CD14-positive monocyte (primary cell): ENCODE measurements at regions not wholly inside any gene's neighbourhood (a gene's known extent, or its start where the extent isn't known, plus 50 kb on each side); places are given as distances from the start of the nearest gene placed in this dataset.

Source experiments
- DNase-seq, 3 donors: peaks; one replicate each; pipeline ENCODE4 v3.0.0-alpha.2; 2011 to 2022
- H2AFZ ChIP-seq: 2 replicates; pipeline ENCODE4 v1.6.0; 2012; ENCODE audit warnings: mild to moderate bottlenecking, low read depth, low read length, inconsistent platforms; ENCODE audit not compliant: insufficient read depth, poor library complexity, severe bottlenecking
- H3K27ac ChIP-seq, 2 donors: 1 replicate in 1 of 2; 2 replicates in 1 of 2; pipeline ENCODE4 v1.5.1; 2012 to 2013; ENCODE audit warnings: low read length in 2 of 2, control low read depth in 1 of 2, inconsistent platforms in 1 of 2, low read depth in 1 of 2, mild to moderate bottlenecking in 1 of 2
- H3K27me3 ChIP-seq, 2 donors: one replicate each; pipeline versions ENCODE4 v1.6.0 to v1.6.1; 2011 to 2013; ENCODE audit warnings: low read length in 2 of 2; ENCODE audit not compliant: control insufficient read depth in 2 of 2, insufficient read depth in 2 of 2
- H3K36me3 ChIP-seq, 2 donors: replicated peaks in 1 of 2; 1 replicate in 1 of 2; 2 replicates in 1 of 2; pipeline versions ENCODE4 v1.5.1 to v1.6.1; 2012 to 2013; ENCODE audit warnings: low read length in 2 of 2, control low read depth in 1 of 2, inconsistent platforms in 1 of 2, mild to moderate bottlenecking in 1 of 2; ENCODE audit not compliant: insufficient read depth in 2 of 2, control insufficient read depth in 1 of 2
- H3K4me1 ChIP-seq, 2 donors: 1 replicate in 1 of 2; 2 replicates in 1 of 2; pipeline versions ENCODE4 v1.5.1 to v1.6.1; 2012 to 2013; ENCODE audit warnings: low read length in 2 of 2, control low read depth in 1 of 2, inconsistent platforms in 1 of 2, mild to moderate bottlenecking in 1 of 2, moderate library complexity in 1 of 2; ENCODE audit not compliant: insufficient read depth in 2 of 2, control insufficient read depth in 1 of 2
- H3K4me2 ChIP-seq: replicated peaks from 2 replicates; pipeline ENCODE3; 2012; ENCODE audit warnings: low read length, moderate library complexity, mild to moderate bottlenecking; ENCODE audit not compliant: poor library complexity, severe bottlenecking; ENCODE audit errors: extremely low read depth
- H3K4me3 ChIP-seq, 3 experiments: fragments of 200-600 bp in 1 of 3; sonication (generic) in 1 of 3; replicated peaks in 1 of 3; 1 replicate in 2 of 3; 2 replicates in 1 of 3; pipeline ENCODE4 v1.5.1; 2011 to 2013; ENCODE audit warnings: low read length in 3 of 3, mild to moderate bottlenecking in 3 of 3, control low read depth in 2 of 3, low read depth in 2 of 3, inconsistent platforms in 1 of 3, moderate library complexity in 1 of 3
- H3K79me2 ChIP-seq: 2 replicates; pipeline ENCODE4 v1.6.0; 2012; ENCODE audit warnings: mild to moderate bottlenecking, control low read depth, inconsistent platforms, low read length, moderate library complexity; ENCODE audit not compliant: insufficient read depth
- H3K9ac ChIP-seq: 2 replicates; pipeline ENCODE4 v1.6.0; 2017; ENCODE audit warnings: low read length, mild to moderate bottlenecking; ENCODE audit not compliant: insufficient read depth, poor library complexity, severe bottlenecking
- H3K9me3 ChIP-seq, 2 donors: replicated peaks in 1 of 2; 1 replicate in 1 of 2; 2 replicates in 1 of 2; pipeline versions ENCODE4 v1.5.1 to v1.6.1; 2012 to 2013; ENCODE audit warnings: low read length in 2 of 2, control low read depth in 1 of 2; ENCODE audit not compliant: control insufficient read depth in 1 of 2, insufficient read depth in 1 of 2
- H4K20me1 ChIP-seq: 2 replicates; pipeline ENCODE4 v1.6.0; 2012; ENCODE audit warnings: mild to moderate bottlenecking, low read length, control low read depth, moderate library complexity; ENCODE audit not compliant: insufficient read depth
- H3K27ac Mint-ChIP-seq, 7 donors: one replicate each; pipeline ENCODE4 v1.8.0; 2020; ENCODE audit warnings: mild to moderate bottlenecking in 7 of 7, mixed read lengths in 7 of 7, moderate library complexity in 6 of 7, inconsistent platforms in 2 of 7
- H3K27me3 Mint-ChIP-seq, 3 donors: one replicate each; pipeline ENCODE4 v1.8.0; 2021 to 2022; ENCODE audit warnings: low read depth in 3 of 3, mild to moderate bottlenecking in 3 of 3, mixed read lengths in 3 of 3, moderate library complexity in 3 of 3, inconsistent platforms in 1 of 3
- H3K36me3 Mint-ChIP-seq, 2 donors: one replicate each; pipeline ENCODE4 v1.8.0; 2020; ENCODE audit warnings: mixed read lengths in 2 of 2, inconsistent platforms in 1 of 2, mild to moderate bottlenecking in 1 of 2
- H3K4me1 Mint-ChIP-seq: one replicate; pipeline ENCODE4 v1.8.0; 2020; ENCODE audit warnings: mild to moderate bottlenecking, mixed read lengths
- H3K4me3 Mint-ChIP-seq, 2 donors: one replicate each; pipeline ENCODE4 v1.8.0; 2020; ENCODE audit warnings: mild to moderate bottlenecking in 2 of 2, mixed read lengths in 2 of 2, moderate library complexity in 1 of 2
- H3K9me3 Mint-ChIP-seq, 7 donors: one replicate each; pipeline ENCODE4 v1.8.0; 2020 to 2022; ENCODE audit warnings: mixed read lengths in 7 of 7, mild to moderate bottlenecking in 6 of 7, moderate library complexity in 6 of 7, inconsistent platforms in 2 of 7
- CTCF ChIP-seq: fragments of 200-600 bp; IDR thresholded peaks from one replicate; pipeline ENCODE4 v1.8.0; 2022; ENCODE audit warnings: antibody characterized with exemption, mild to moderate bottlenecking
- WGBS: methylation state at CpG from one replicate; pipeline ENCODE4 v1.1.5; 2013; ENCODE audit warnings: missing lambda C conversion rate; ENCODE audit not compliant: insufficient coverage; 5-methylcytosine and 5-hydroxymethylcytosine counted together
- intact Hi-C, 2 donors: fragments of 100-400 bp; cut with micrococcal nuclease; formaldehyde crosslinking; loops; one replicate each; pipeline versions ENCODE4 v1.15.0 to v1.15.1; 2023

GRCh38 chr10:3949711-3950110 is 164.7 kb upstream of the KLF6 start:
- Histone ChIP-seq H3K4me3 (no peak overlapping the region), H3K79me2 (no peaks in the 10 kb centered on the region), H4K20me1 (no peaks in the 10 kb centered on the region), H3K9me3 (peaks cover 0 to under 1% of the 10 kb centered on the region in 2 donors), H3K36me3 (no peaks in the 10 kb centered on the region), H3K9ac (no peak overlapping the region), H3K4me2 (no peak overlapping the region), H2AFZ (no peak overlapping the region), H3K4me1 (no peaks in the 10 kb centered on the region), H3K27me3 (no peaks in the 10 kb centered on the region), H3K27ac (no peak overlapping the region)
- Mint-ChIP-seq H3K36me3 (no peaks in the 10 kb centered on the region), H3K4me3 (no peak overlapping the region), H3K27me3 (peaks cover 3 to 6% (median 5%) of the 10 kb centered on the region in 3 donors), H3K4me1 (peaks cover 6% of the 10 kb centered on the region), H3K27ac (no peak overlapping the region), H3K9me3 (peaks cover 0 to 1% (median 0%) of the 10 kb centered on the region in 7 donors)
- no peak for TF ChIP-seq CTCF
- no peak for DNase-seq
- 95% methylated on average over 6 of the region's 10 CpGs for WGBS
- intact Hi-C loops = no loop called here

GRCh38 chr10:3948843-3949242 is 163.8 kb upstream of the KLF6 start:
- Histone ChIP-seq H3K9ac (no peak overlapping the region), H3K27ac (no peak overlapping the region), H3K36me3 (no peaks in the 10 kb centered on the region), H3K27me3 (no peaks in the 10 kb centered on the region), H3K9me3 (peaks cover 0 to 4% of the 10 kb centered on the region in 2 donors), H3K4me1 (no peaks in the 10 kb centered on the region), H3K79me2 (no peaks in the 10 kb centered on the region), H4K20me1 (no peaks in the 10 kb centered on the region), H3K4me2 (no peak overlapping the region), H2AFZ (no peak overlapping the region), H3K4me3 (no peak overlapping the region)
- Mint-ChIP-seq H3K9me3 (peaks cover 0 to 6% (median 2%) of the 10 kb centered on the region in 7 donors), H3K27me3 (peaks cover 3 to 6% (median 6%) of the 10 kb centered on the region in 3 donors), H3K4me1 (peaks cover 6% of the 10 kb centered on the region), H3K36me3 (no peaks in the 10 kb centered on the region), H3K4me3 (no peak overlapping the region), H3K27ac (no peak overlapping the region)
- WGBS = 69% methylated on average over 4 of the region's 9 CpGs
- DNase-seq = peak; percentile 30 to 49 (median 30)
- no peak for TF ChIP-seq CTCF
- intact Hi-C loops = no loop called here
